NCI-H226 (cell line): ENCODE measurements at regions not wholly inside any gene's neighbourhood (a gene's known extent, or its start where the extent isn't known, plus 50 kb on each side); places are given as distances from the start of the nearest gene placed in this dataset.
"Not testable (repeated sequence)": the region's sequence is repeated elsewhere in the genome, so short reads cannot be mapped to it uniquely, and the experiment has no call there.

Experiments
- DNase-seq: peaks from one replicate; pipeline ENCODE4 v3.0.0-alpha.2; 2015

- DNase-seq, result no peak
Observed at GRCh38 chr17:22507823-22508222, 815.5 kb downstream of the KCNJ18 start.

GRCh38 chr17:22510504-22510903, 818.2 kb downstream of the KCNJ18 start:
- DNase-seq, result no peak

GRCh38 chr17:22511431-22511830, 819.1 kb downstream of the KCNJ18 start:
- no peak for DNase-seq

GRCh38 chr17:22512057-22512456, 819.7 kb downstream of the KCNJ18 start:
- no peak for DNase-seq

DNA sequence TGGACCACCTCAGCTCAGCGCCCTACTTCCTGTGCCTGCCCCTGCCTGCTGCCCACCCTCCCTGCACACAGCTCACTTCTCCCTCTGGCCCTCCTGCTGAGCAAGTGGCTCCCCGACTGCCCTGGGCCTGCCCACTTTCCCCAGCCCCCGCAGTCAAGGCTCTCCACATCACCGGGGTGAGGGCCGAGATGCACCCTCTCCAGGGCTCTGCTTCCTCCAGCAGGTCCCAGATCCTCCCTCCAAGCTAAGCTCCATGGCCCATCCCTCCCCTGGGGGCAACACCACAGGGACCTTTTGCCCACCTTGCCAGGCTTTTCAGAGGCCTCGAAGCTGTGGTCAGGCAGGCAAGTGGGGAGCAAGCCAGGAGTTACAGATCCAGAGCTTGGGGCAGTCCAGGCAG, 820.2 kb downstream of the KCNJ18 start:
- DNase-seq, result no peak

DNA sequence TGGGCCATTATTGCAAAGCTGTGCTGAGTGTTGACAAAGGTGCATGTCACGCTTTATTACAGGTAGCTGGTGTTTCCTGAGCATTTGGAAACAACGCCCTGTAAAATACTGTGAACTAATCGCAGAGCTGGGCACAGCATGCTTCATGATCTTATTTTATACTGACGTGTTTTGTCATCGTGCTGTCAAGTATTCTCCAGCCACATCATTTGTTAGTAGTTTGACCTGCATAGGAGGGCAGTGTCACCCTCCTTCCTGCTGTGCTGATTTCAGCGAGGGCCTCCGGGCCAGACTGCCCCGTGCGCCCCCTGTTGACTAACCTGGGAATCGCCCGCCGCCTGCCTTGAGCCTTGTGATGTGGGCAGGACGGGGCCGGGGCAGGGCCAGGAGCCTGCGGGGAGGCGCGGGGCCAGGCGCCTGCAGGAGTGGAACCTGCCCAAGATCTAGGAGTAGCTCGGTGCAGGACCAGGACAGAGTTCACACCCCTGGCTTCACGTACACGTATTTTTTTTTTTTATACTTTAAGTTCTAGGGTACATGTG, 820.7 kb downstream of the KCNJ18 start:
- DNase-seq, result no peak

DNA sequence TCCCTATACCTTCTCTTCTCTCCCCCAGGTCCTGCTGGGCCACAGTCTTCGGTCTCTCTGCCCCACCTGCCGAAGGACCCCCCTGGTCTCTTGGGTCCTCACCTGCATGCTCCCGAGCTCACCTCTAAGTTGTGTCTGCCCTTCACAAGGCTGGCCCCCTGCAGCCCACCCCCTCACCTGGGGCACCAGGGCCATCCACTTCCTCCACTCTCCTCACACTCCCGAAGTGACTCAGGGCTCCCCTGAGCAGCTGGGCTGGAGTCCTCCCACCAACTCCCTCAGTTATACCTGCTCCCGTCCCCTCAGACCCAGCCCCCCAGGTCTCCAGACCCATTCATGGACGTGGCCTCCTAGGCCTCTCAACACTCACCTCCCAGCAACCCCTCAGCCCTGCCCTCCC, 822.0 kb downstream of the KCNJ18 start:
- DNase-seq, result no peak

DNA sequence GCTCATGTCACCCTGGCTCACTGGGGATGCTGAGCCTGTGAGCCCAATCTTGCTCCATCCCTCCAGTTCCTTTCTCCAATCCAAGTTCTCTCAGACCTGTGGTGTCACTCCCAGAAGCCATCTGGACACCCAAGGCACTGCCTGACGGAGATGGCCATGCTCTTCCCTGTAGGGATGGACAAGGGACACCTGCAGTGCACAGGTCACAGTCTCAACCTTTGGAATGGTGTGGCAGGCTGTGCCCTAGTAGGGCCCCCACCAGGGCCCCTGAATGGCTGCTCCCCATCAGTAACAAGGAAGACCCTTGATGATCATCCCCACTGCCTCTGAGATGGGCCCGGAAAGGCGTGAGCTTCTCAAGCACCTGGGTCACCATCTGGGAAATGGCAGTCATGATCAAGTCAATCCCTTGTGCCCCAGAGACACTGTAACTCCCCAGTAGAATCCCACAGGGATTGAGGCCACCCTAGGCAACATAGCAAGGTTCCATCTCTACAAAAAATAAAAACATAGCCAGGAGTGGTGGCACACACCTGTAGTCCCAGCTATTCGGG, 822.5 kb downstream of the KCNJ18 start:
- no peak for DNase-seq

GRCh38 chr17:22515599-22515998, 823.3 kb downstream of the KCNJ18 start:
- DNase-seq, result no peak

- DNase-seq, result no peak
Observed at GRCh38 chr17:22516861-22517636, 824.7 kb downstream of the KCNJ18 start.

- DNase-seq, result no peak
Observed at GRCh38 chr17:22517716-22518115, 825.4 kb downstream of the KCNJ18 start.

DNA sequence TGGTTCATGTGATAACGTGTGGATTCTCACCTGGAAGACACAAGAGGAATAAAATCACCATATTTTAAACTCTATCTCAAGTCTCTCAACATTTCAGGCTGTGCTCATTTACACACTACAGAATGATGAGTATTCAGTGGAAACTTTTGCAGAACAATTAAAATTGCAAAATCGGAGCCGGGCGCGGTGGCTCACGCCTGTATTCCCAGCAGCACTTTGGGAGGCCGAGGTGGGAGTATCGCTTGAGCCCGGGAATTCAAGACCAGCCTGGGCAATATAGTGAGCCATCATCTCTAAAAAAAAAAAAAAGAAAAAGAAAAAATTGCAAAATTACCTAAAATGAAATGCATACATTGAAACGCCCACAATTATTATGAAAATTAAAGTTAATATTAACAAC, 825.9 kb downstream of the KCNJ18 start:
- DNase-seq, result no peak

- DNase-seq, result not testable (repeated sequence)
Observed at GRCh38 chr17:22548873-22549272, 856.5 kb downstream of the KCNJ18 start.

DNA sequence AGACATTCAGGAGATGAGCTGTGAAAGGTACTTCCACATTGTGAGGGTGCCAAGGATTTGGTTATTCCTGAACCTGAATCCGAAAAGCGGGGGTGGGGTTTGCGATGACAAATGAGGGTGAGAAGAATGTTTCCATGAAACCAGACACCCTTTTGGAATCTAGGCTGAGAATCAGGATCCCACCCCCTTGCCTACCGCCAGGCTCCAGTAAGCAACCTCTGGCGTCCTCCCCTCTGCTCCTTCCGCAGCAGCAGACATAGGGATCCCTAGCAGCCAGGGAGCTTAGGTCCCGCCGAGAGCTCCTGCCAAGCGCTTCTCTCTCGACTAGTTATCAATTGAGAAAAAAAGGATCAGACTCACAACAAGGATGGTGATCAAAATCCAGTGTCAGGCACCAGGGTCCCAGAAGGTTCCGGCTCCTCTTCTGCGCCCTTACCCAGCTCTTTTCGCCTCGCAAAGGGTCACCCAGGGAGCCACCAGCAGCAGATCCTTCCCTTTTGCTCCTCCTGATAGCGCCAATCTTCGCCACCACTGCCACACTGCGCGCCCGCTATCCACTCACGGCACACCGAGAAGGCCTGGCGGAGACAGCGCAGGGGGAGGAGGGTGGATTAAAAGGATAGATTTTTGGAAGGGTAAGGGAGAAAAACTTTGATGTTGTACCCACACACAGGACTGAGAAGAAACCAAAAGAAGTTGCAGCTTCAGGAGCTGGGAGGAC, 859.5 kb downstream of the KCNJ18 start:
- DNase-seq, result not testable (repeated sequence)

DNA sequence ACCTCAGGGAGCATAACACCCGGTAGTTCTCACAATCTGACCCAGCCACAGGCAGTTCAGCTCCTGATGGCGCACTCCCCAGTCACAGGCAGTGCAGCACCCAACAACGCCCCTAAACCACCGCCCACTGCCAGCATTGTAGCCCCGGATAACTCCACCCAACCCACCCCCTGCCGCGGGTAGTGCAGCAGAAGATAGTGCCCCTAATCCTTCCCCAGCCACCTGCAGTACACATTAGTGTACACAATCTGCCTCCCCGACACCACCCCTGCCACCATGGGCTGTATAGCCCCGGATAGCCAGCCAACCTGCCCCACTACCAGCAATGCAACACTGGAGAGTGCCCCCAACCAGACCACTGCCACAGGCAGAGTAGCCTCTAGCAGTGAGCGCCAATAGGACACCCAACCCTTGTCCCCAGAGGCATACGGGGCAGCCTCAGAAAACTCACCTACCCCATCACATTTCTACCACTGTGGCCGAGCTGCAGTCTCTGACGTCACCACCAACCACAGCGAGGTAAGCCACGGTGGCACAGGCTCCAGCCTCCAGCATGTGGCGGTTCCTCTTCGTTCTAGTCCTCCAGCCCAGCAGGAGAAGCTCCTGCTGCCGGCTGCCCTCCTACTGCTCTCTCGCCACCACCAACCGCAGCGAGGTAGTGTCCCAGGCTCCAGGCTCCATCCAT, 877.3 kb downstream of the KCNJ18 start:
- no peak for DNase-seq

DNA sequence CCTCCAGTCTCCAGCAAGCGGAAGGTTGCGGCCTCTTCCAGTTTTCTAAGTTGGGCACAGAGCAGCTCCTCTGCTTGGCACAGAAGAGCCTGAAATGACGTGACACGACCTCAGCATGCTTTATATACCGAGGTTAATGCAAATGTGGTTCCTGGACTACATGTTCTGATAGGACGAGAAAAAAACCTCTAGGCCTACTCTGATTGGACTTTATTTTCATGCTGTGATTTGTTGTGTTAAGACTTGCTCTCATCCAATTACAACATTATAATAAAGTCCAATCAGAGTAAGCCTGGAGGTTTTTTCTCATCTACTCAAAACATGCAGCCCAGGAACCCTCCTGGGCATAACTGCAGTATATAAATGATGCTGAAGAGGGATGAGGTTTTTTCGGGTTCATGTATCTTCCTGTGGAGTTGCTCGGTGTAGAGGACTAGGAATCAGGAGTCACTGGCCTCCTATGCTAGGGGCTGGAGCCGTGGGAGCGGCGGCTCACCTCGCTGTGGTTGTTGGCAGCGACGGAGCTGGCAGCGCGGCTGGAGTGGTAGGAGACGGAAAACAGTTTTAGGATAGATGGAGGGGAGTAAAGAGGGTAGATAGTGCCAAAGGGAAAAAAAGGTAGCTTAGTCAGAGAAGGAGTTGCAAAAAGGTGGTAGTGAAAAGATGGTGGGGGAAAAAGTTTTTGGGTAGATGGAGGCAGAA, 878.0 kb downstream of the KCNJ18 start:
- DNase-seq, result no peak

GRCh38 chr17:22599322-22599721, 907.0 kb downstream of the KCNJ18 start:
- DNase-seq, result no peak

GRCh38 chr17:22600644-22601298, 908.4 kb downstream of the KCNJ18 start:
- peak; percentile 2 for DNase-seq
